Endothelial cell of umbilical vein (primary cell): ENCODE measurements at regions not wholly inside any gene's neighbourhood (a gene's known extent, or its start where the extent isn't known, plus 50 kb on each side); places are given as distances from the start of the nearest gene placed in this dataset.

Experiments used
- BruUV-seq: library from RNA; stranded (reverse); fragments of 400-500 nt; replicated peaks from 2 replicates; lab custom pipeline; 2021; lab: Mats Ljungman, UMichigan
- CTCF ChIA-PET: fragments of 300-600, 350-600 bp; sonication (Branson Sonifier 250); formaldehyde crosslinking; loops from one replicate; lab custom pipeline; 2021; ENCODE audit warnings: antibody characterized with exemption, inconsistent platforms; lab: Charles Lee
- POLR2A ChIA-PET: fragments of 300-600, 350-600 bp; sonication (Branson Sonifier 250); formaldehyde crosslinking; loops from one replicate; lab custom pipeline; 2021; ENCODE audit warnings: antibody characterized with exemption, inconsistent platforms; lab: Charles Lee
- DNase-seq: peaks from one replicate; pipeline ENCODE4 v3.0.0-alpha.2; 2011; ENCODE audit warnings: low read depth, low spot score
- FAIRE-seq: peaks from 2 replicates; lab custom pipeline; 2011; peaks lifted over from hg19 to GRCh38; lab: Jason Lieb, UNC
- H2AFZ ChIP-seq: 2 replicates; pipeline ENCODE4 v1.6.0; 2012; ENCODE audit warnings: low read depth, low read length, control low read depth, inconsistent platforms
- H3K27ac ChIP-seq: 2 replicates; pipeline ENCODE4 v1.5.1; 2011; ENCODE audit warnings: low read depth, mild to moderate bottlenecking, control low read depth, low read length, moderate library complexity; ENCODE audit not compliant: insufficient read depth
- H3K27me3 ChIP-seq, 2 experiments: 2 replicates each; pipeline versions ENCODE4 v1.6.0 to v1.6.1; 2011; ENCODE audit warnings: low read length in 2 of 2, mixed read lengths in 1 of 2; ENCODE audit not compliant: control insufficient read depth in 2 of 2, insufficient read depth in 2 of 2
- H3K36me3 ChIP-seq, 2 experiments: 2 replicates in 1 of 2; 3 replicates in 1 of 2; pipeline ENCODE4 v1.5.1; 2011; ENCODE audit warnings: low read length in 2 of 2, mild to moderate bottlenecking in 1 of 2, moderate library complexity in 1 of 2; ENCODE audit not compliant: control insufficient read depth in 2 of 2, insufficient read depth in 2 of 2; ENCODE audit errors: extremely low read depth in 1 of 2
- H3K4me1 ChIP-seq: 3 replicates; pipeline ENCODE4 v1.5.1; 2011; ENCODE audit warnings: mild to moderate bottlenecking, low read length; ENCODE audit not compliant: control insufficient read depth, insufficient read depth; ENCODE audit errors: extremely low read depth
- H3K4me2 ChIP-seq: 2 replicates; pipeline ENCODE4 v1.6.1; 2011; ENCODE audit warnings: low read length, control low read depth, mixed read lengths; ENCODE audit not compliant: insufficient read depth
- H3K4me3 ChIP-seq, 3 experiments: fragments of 200-600 bp in 1 of 3; sonication (generic), shearing (Covaris generic) in 1 of 3; replicated peaks in 1 of 3; 2 replicates each; pipeline ENCODE4 v1.5.1; 2011 to 2016; ENCODE audit warnings: control low read depth in 3 of 3, low read length in 3 of 3, mild to moderate bottlenecking in 2 of 3, inconsistent platforms in 1 of 3, low read depth in 1 of 3, moderate library complexity in 1 of 3; ENCODE audit not compliant: insufficient read depth in 1 of 3
- H3K79me2 ChIP-seq: 2 replicates; pipeline ENCODE4 v1.6.0; 2012; ENCODE audit warnings: low read length, inconsistent platforms; ENCODE audit not compliant: control insufficient read depth, insufficient read depth
- H3K9ac ChIP-seq: replicated peaks from 2 replicates; pipeline ENCODE3; 2011; ENCODE audit warnings: low read length, control low read depth; ENCODE audit not compliant: insufficient read depth; ENCODE audit errors: extremely low read depth
- H3K9me1 ChIP-seq: replicated peaks from 3 replicates; pipeline ENCODE4 v1.6.0; 2011; ENCODE audit warnings: mild to moderate bottlenecking, low read length; ENCODE audit not compliant: control insufficient read depth, insufficient read depth; ENCODE audit errors: extremely low read depth
- H3K9me3 ChIP-seq: replicated peaks from 2 replicates; pipeline ENCODE4 v1.5.1; 2012; ENCODE audit warnings: low read length, inconsistent platforms; ENCODE audit not compliant: control insufficient read depth, insufficient read depth
- H4K20me1 ChIP-seq: replicated peaks from 2 replicates; pipeline ENCODE3; 2011; ENCODE audit warnings: mild to moderate bottlenecking, low read length; ENCODE audit not compliant: control insufficient read depth, insufficient read depth; ENCODE audit errors: extremely low read depth
- EZH2 ChIP-seq: IDR thresholded peaks from 2 replicates; pipeline ENCODE4 v1.6.1; 2012; ENCODE audit warnings: borderline replicate concordance, low read depth, mild to moderate bottlenecking, moderate library complexity, low read length, inconsistent platforms; ENCODE audit not compliant: severe bottlenecking
- FOS ChIP-seq: IDR thresholded peaks from 2 replicates; pipeline ENCODE4 v1.6.1; 2011; ENCODE audit warnings: mild to moderate bottlenecking, low read length, moderate library complexity, borderline replicate concordance; ENCODE audit not compliant: insufficient read depth
- GATA2 ChIP-seq: IDR thresholded peaks from 2 replicates; pipeline ENCODE4 v1.7.0; 2011; ENCODE audit warnings: low read depth, mild to moderate bottlenecking, moderate library complexity, mixed read lengths, low read length; ENCODE audit not compliant: insufficient read length, insufficient read depth
- JUN ChIP-seq: IDR thresholded peaks from 2 replicates; pipeline ENCODE4 v1.6.1; 2011; ENCODE audit warnings: borderline replicate concordance, low read depth; ENCODE audit not compliant: insufficient read length, insufficient read depth
- MYC ChIP-seq: IDR thresholded peaks from one replicate; pipeline ENCODE4 v1.6.1; 2011; ENCODE audit warnings: mild to moderate bottlenecking, low read depth, low read length
- POLR2A ChIP-seq: IDR thresholded peaks from 2 replicates; pipeline ENCODE4 v1.6.1; 2012; ENCODE audit warnings: low read depth, mild to moderate bottlenecking, control low read depth, low read length
- POLR2AphosphoS5 ChIP-seq: IDR thresholded peaks from 2 replicates; pipeline ENCODE4 v1.6.1; 2012; ENCODE audit warnings: low read depth, mild to moderate bottlenecking, control low read depth, low read length, moderate library complexity; ENCODE audit not compliant: insufficient read depth
- dilution Hi-C: fragments of 300-500 bp; cut with MboI; formaldehyde crosslinking; loops from one replicate; pipeline ENCODE4 v1.15.0; 2019; ENCODE audit warnings: low sequenced_read_pairs; ENCODE audit not compliant: extremely low pct_ligation_motif_present
- intact Hi-C: fragments of 100-400 bp; cut with micrococcal nuclease; formaldehyde crosslinking; loops from one replicate; pipeline ENCODE4 v1.10.0; 2022
- TF ChIP-seq, protein P1 (sequence below): IDR thresholded peaks from 2 replicates; pipeline ENCODE4 v1.6.1; 2011; ENCODE audit not compliant: insufficient read depth, insufficient read length
- TF ChIP-seq, protein P2 (sequence below), 2 donors: IDR thresholded peaks; 1 replicate in 1 of 2; 2 replicates in 1 of 2; pipeline ENCODE4 v1.5.1; 2011; ENCODE audit warnings: low read length in 2 of 2, mild to moderate bottlenecking in 2 of 2, moderate library complexity in 2 of 2, control low read depth in 1 of 2, inconsistent platforms in 1 of 2, low read depth in 1 of 2; ENCODE audit not compliant: insufficient read depth in 1 of 2; ENCODE audit errors: extremely low read depth in 1 of 2

DNA sequence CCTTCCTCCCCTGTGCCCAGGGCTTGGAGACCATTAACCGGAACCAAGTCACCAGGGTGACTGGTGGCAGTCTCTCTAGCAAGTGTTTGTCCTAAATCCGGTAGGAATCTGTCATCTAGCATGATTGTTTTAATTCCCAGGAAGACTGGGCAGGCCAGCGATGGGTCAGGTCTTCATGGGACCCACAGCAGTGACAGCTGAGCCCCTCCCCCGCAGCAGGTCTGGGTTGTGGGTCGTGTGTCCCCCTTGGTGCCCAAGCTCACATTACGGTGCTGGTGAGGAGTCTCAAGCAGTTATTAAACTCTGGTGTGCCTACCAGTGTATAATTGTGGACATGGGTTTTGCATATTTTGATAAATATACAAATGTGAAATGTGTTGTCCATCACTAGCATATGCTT, 466.5 kb downstream of the MATN1 start:
- no peak overlapping the region for H3K9ac ChIP-seq

DNA sequence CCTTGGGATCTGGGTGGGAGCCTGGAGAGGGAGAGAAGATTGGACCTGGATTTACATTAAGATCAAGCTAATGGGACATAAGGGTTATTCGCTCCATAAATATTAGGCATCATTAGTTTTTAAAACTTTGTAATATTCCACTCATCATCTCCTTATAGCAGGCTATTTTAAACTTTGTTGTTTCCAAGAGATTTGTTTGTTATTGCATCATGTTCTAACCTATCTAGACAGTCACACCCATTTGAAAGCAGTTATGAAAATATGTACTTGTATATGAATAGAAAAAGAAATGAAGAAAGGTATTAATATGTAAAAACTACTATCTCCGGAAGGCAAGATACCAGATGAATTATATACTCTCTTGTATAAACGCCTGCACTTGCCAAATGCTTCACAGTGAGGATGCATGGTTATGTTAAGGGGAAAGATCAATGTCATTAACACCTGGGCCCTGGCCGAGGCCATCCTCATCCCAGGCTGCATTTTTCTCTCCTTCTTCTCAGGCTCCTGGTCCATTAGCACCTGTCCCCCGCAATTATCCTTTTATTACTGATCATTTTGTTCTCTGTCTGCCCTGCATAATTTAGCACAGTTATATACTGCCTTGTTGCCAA, 468.2 kb downstream of the MATN1 start:
- Histone ChIP-seq H3K4me2 (no peak overlapping the region), H3K79me2 (no peaks in the 10 kb centered on the region), H4K20me1 (no peaks in the 10 kb centered on the region), H3K4me1 (no peaks in the 10 kb centered on the region), H2AFZ (no peak overlapping the region), H3K4me3 (no peak overlapping the region), H3K9me1 (no peaks in the 10 kb centered on the region), H3K27me3 (no peaks in the 10 kb centered on the region), H3K9me3 (no peaks in the 10 kb centered on the region), H3K36me3 (no peaks in the 10 kb centered on the region), H3K27ac (no peak overlapping the region), H3K9ac (no peak overlapping the region)
- dilution Hi-C loops (no loop called here), intact Hi-C loops (no loop called here)
- DNase-seq (no peak), FAIRE-seq (no peak)
- no peak for TF ChIP-seq POLR2A
- TF ChIP-seq, protein P1, sequence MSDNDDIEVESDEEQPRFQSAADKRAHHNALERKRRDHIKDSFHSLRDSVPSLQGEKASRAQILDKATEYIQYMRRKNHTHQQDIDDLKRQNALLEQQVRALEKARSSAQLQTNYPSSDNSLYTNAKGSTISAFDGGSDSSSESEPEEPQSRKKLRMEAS, result no peak
- no peak for TF ChIP-seq MYC
- TF ChIP-seq JUN, result no peak
- no peak for TF ChIP-seq GATA2
- no peak for TF ChIP-seq EZH2
- TF ChIP-seq, protein P2, sequence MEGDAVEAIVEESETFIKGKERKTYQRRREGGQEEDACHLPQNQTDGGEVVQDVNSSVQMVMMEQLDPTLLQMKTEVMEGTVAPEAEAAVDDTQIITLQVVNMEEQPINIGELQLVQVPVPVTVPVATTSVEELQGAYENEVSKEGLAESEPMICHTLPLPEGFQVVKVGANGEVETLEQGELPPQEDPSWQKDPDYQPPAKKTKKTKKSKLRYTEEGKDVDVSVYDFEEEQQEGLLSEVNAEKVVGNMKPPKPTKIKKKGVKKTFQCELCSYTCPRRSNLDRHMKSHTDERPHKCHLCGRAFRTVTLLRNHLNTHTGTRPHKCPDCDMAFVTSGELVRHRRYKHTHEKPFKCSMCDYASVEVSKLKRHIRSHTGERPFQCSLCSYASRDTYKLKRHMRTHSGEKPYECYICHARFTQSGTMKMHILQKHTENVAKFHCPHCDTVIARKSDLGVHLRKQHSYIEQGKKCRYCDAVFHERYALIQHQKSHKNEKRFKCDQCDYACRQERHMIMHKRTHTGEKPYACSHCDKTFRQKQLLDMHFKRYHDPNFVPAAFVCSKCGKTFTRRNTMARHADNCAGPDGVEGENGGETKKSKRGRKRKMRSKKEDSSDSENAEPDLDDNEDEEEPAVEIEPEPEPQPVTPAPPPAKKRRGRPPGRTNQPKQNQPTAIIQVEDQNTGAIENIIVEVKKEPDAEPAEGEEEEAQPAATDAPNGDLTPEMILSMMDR (IDR thresholded peaks at IDR 0.05; ENCODE audit: extremely low read depth in 1 of 2, insufficient read depth in 1 of 2, low read depth in 1 of 2, low read length in 2 of 2), result no peak
- TF ChIP-seq FOS, result no peak
- TF ChIP-seq POLR2AphosphoS5, result no peak
- POLR2A ChIA-PET, result no interaction called here
- no TSS peak for BruUV-seq
- CTCF ChIA-PET, result no interaction called here

More for the DNA sequence above, 466.5 kb downstream of the MATN1 start:
- H3K4me2 ChIP-seq, result no peak overlapping the region
- no peaks in the 10 kb centered on the region for H4K20me1 ChIP-seq
- H3K27ac ChIP-seq, result no peak overlapping the region
- no peaks in the 10 kb centered on the region for H3K9me1 ChIP-seq
- ChIA-PET CTCF (no interaction called here), POLR2A (no interaction called here)
- FAIRE-seq (no peak), DNase-seq (no peak)
- TF ChIP-seq, protein P2 (IDR thresholded peaks at IDR 0.05; ENCODE audit: extremely low read depth in 1 of 2, insufficient read depth in 1 of 2, low read depth in 1 of 2, low read length in 2 of 2), result no peak
- TF ChIP-seq POLR2A (no peak), FOS (no peak), JUN (no peak), EZH2 (no peak), GATA2 (no peak)
- no peak overlapping the region for H3K4me3 ChIP-seq
- H3K27me3 ChIP-seq, result no peaks in the 10 kb centered on the region
- no peaks in the 10 kb centered on the region for H3K9me3 ChIP-seq
- H3K79me2 ChIP-seq, result no peaks in the 10 kb centered on the region
- dilution Hi-C loops, result no loop called here
- H3K4me1 ChIP-seq, result no peaks in the 10 kb centered on the region
- intact Hi-C loops, result no loop called here
- no peaks in the 10 kb centered on the region for H3K36me3 ChIP-seq
- BruUV-seq, result no TSS peak
- no peak overlapping the region for H2AFZ ChIP-seq
